ENCODE measurements at regions not wholly inside any gene's neighbourhood (a gene's known extent, or its start where the extent isn't known, plus 50 kb on each side); places are given as distances from the start of the nearest gene placed in this dataset.

DNA sequence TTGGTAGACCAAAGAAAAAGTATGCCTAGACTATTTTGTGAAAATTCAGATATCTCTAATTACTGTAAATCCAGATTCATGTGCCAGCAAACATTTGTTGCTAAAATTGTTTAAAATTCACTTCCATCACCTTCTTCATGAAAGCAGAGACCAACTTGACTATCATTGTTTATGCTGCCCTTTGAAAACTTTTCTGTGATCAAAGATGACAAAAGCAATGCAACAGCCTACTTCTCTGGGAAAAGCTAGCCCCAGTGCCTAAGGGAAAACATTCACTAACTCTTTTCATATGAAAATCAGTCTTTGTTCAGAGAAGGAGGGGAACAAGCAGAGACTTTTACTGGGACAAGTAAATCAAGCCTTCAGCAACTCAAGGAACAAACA lies 178.0 kb upstream of the P2RY1 start:
- TF ChIP-seq, protein P1, sequence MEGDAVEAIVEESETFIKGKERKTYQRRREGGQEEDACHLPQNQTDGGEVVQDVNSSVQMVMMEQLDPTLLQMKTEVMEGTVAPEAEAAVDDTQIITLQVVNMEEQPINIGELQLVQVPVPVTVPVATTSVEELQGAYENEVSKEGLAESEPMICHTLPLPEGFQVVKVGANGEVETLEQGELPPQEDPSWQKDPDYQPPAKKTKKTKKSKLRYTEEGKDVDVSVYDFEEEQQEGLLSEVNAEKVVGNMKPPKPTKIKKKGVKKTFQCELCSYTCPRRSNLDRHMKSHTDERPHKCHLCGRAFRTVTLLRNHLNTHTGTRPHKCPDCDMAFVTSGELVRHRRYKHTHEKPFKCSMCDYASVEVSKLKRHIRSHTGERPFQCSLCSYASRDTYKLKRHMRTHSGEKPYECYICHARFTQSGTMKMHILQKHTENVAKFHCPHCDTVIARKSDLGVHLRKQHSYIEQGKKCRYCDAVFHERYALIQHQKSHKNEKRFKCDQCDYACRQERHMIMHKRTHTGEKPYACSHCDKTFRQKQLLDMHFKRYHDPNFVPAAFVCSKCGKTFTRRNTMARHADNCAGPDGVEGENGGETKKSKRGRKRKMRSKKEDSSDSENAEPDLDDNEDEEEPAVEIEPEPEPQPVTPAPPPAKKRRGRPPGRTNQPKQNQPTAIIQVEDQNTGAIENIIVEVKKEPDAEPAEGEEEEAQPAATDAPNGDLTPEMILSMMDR (conservative IDR thresholded peaks at IDR 0.05; ENCODE audit: low read depth, low read length): no peak

DNA sequence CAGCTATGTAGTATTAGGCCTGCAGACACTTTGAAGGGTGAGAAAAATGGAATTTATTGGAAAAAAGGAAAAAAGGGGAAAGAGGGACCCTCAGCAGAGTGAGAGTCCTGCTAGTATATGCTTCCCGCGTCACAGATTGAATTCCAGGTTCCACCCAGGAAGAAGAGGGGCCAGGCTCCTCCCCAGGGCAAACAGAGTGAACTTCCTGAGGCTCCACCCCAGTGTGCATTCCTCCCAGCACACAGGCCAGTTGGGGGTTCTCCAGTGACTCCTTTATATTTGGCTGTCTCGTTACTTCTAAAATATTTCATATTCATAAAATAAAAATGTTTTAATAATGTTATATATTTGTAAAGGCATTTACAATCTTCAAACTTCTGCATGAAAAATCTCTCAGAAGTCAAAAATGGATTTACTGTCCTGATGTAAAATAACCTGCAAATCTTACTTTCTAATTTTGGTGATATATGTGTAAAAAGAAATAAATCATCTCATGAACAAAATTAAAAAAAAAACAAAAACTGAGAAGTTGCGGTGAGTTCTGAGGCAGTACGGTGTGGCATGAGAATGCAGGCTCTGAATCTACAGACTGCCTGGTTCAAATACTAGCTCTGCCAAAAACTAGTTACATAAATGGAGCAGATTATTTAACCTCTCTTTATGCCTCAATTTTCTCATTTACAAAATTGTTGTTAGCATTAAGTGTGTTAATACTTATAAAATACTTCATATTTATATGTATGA lies 175.8 kb upstream of the P2RY1 start:
- H3K4me3 ChIP-seq (ENCODE audit: low read length): no peak overlapping the region
- TF ChIP-seq, protein P1 (conservative IDR thresholded peaks at IDR 0.05; ENCODE audit: low read depth, low read length): no peak
- DNase-seq (ENCODE audit: low read depth): no peak

More for the DNA sequence above, 178.0 kb upstream of the P2RY1 start:
- H3K4me3 ChIP-seq (ENCODE audit: low read length): no peak overlapping the region
- no peak for DNase-seq (ENCODE audit: low read depth)

DNA sequence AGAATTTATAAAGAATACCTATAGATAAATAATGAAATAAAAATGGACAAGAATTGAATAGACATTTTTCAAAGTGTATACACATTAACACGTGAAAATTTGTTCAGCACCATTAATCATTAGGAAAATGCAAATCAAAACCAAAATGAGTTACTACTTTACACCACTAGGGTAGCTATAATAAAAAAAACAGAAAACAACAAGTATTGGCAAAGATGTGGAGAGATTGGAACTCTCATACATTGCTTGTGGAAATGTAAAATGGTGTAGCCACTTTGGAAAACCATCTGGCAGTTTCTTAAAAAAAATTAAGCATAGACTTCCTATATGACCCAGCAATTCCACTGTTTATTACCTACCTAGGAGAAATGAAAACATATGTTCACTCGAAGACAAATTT lies 172.8 kb upstream of the P2RY1 start:
- no peak overlapping the region for H3K4me3 ChIP-seq (ENCODE audit: low read length)
- DNase-seq (ENCODE audit: low read depth): no peak
- TF ChIP-seq, protein P1 (conservative IDR thresholded peaks at IDR 0.05; ENCODE audit: low read depth, low read length): no peak

DNA sequence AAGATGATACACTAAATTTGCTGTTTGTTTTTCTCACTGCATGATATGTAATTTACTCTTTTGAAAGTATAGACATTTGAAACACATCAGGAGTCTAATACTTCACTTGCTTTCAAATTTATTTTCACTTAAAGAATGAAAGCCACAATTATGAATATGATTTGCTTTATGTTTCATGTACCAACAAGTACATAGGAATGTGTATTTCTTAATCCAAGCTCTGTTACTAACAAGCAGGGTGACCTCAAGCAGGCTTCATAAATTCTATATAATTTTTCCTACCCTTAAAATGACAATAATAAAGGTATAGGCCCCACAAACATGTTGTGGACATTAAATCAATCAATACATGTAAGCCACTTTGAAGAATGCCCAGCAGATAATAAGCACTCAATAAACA lies 170.2 kb upstream of the P2RY1 start:
- TF ChIP-seq, protein P1 (conservative IDR thresholded peaks at IDR 0.05; ENCODE audit: low read depth, low read length): no peak
- DNase-seq (ENCODE audit: low read depth): no peak
- no peak overlapping the region for H3K4me3 ChIP-seq (ENCODE audit: low read length)

DNA sequence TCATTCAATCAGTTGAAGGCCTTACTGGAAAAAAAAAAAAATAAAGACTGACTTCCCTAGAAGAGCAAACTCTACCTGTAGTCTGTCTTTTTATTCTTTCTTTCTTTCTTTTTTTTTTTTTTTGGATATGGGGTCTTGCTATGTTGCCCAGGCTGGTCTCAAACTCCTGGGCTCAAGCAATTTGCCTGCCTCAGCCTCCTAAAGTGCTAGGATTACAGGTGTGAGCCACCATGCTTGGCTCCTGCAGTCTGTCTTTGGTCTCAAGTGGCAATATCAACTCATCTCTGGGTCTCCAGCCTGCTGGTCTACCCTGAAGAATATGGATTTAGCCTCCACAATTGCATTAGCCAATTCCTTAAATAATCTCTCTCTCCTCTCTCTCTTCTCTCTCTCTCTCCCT lies 167.7 kb upstream of the P2RY1 start:
- TF ChIP-seq, protein P1 (conservative IDR thresholded peaks at IDR 0.05; ENCODE audit: low read depth, low read length): no peak
- no peak overlapping the region for H3K4me3 ChIP-seq (ENCODE audit: low read length)
- DNase-seq (ENCODE audit: low read depth): no peak

GRCh38 chr3:152669560-152669959 lies 165.4 kb upstream of the P2RY1 start:
- no peak overlapping the region for H3K4me3 ChIP-seq (ENCODE audit: low read length)
- TF ChIP-seq, protein P1 (conservative IDR thresholded peaks at IDR 0.05; ENCODE audit: low read depth, low read length): no peak
- no peak for DNase-seq (ENCODE audit: low read depth)
